HCT116 (cell line): ENCODE measurements at regions not wholly inside any gene's neighbourhood (a gene's known extent, or its start where the extent isn't known, plus 50 kb on each side); places are given as distances from the start of the nearest gene placed in this dataset.

Experiments used
- ATAC-seq: fragments of 200-7000 bp; cut with Tn5 transposase; 2 replicates; pipeline ENCODE4 v1.9.1; 2020; ENCODE audit warnings: mild to moderate bottlenecking, moderate library complexity
- BruUV-seq: library from RNA; stranded (reverse); fragments of 400-500 nt; replicated peaks from 2 replicates; lab custom pipeline; 2021; lab: Mats Ljungman, UMichigan
- CTCF ChIA-PET: fragments of 300-600 bp; sonication (Branson Sonifier 250); formaldehyde crosslinking; loops from one replicate; lab custom pipeline; 2021; ENCODE audit warnings: antibody characterized with exemption; lab: Charles Lee
- POLR2A ChIA-PET: fragments of 300-600, 350-600 bp; sonication (Branson Sonifier 250); formaldehyde crosslinking; loops from one replicate; lab custom pipeline; 2021; ENCODE audit warnings: antibody characterized with exemption; lab: Charles Lee
- RAD21 ChIA-PET, 2 experiments: fragments of 300-600 bp; sonication (Branson Sonifier 250); formaldehyde crosslinking; loops; one replicate each; lab custom pipeline; 2023; ENCODE audit warnings: low total read pairs in 2 of 2; ENCODE audit not compliant: uncharacterized antibody in 2 of 2, unreplicated experiment in 2 of 2, low non-redundant PET in 1 of 2; lab: Charles Lee
- DNase-seq: peaks from one replicate; pipeline ENCODE4 v3.0.0-alpha.2; 2010; ENCODE audit warnings: low read depth, low spot score
- H2AFZ ChIP-seq: fragments of 200-600 bp; shearing (Covaris generic), sonication (generic); 2 replicates; pipeline ENCODE4 v1.6.1; 2017; ENCODE audit warnings: low read depth, mixed run types, mixed read lengths, antibody characterized with exemption, low read length; ENCODE audit not compliant: poor library complexity, severe bottlenecking
- H3K27ac ChIP-seq: 2 replicates; pipeline ENCODE4 v1.5.1; 2012; ENCODE audit warnings: low read depth, low read length
- H3K27me3 ChIP-seq: fragments of 200-600 bp; sonication (generic); 2 replicates; pipeline ENCODE4 v1.6.1; 2016; ENCODE audit warnings: mixed run types, low read length, mixed read lengths; ENCODE audit not compliant: insufficient read depth
- H3K36me3 ChIP-seq, 2 experiments: fragments of 200-500 bp in 1 of 2; fragments of 200-600 bp in 1 of 2; sonication (Bioruptor generic) in 1 of 2; sonication (generic) in 1 of 2; 2 replicates each; pipeline versions ENCODE4 v1.5.1 to v1.6.1; 2014 to 2016; ENCODE audit warnings: low read length in 2 of 2, inconsistent platforms in 1 of 2, mixed read lengths in 1 of 2, mixed run types in 1 of 2; ENCODE audit not compliant: insufficient read depth in 2 of 2, control insufficient read depth in 1 of 2
- H3K4me1 ChIP-seq, 2 experiments: fragments of 200-600 bp in 1 of 2; sonication (generic) in 1 of 2; 2 replicates each; pipeline versions ENCODE4 v1.5.1 to v1.6.1; 2012 to 2017; ENCODE audit warnings: low read length in 2 of 2, inconsistent platforms in 1 of 2, mild to moderate bottlenecking in 1 of 2, mixed read lengths in 1 of 2, mixed run types in 1 of 2, moderate library complexity in 1 of 2; ENCODE audit not compliant: insufficient read depth in 2 of 2, control insufficient read depth in 1 of 2
- H3K4me2 ChIP-seq: fragments of 200-600 bp; sonication (generic); 2 replicates; pipeline ENCODE4 v1.6.1; 2017; ENCODE audit warnings: mixed run types, low read length, mixed read lengths
- H3K4me3 ChIP-seq, 2 experiments: fragments of 200-600 bp in 1 of 2; sonication (generic) in 1 of 2; replicated peaks in 1 of 2; 2 replicates each; pipeline ENCODE4 v1.5.1; 2011 to 2016; ENCODE audit warnings: low read length in 2 of 2, control low read depth in 1 of 2, low read depth in 1 of 2, mild to moderate bottlenecking in 1 of 2, mixed read lengths in 1 of 2, mixed run types in 1 of 2
- H3K79me2 ChIP-seq: fragments of 200-600 bp; sonication (generic); 2 replicates; pipeline ENCODE4 v1.6.1; 2017; ENCODE audit warnings: mild to moderate bottlenecking, mixed run types, low read length, moderate library complexity, mixed read lengths; ENCODE audit not compliant: insufficient read depth
- H3K9ac ChIP-seq: fragments of 200-600 bp; sonication (generic); 2 replicates; pipeline ENCODE4 v1.6.1; 2016; ENCODE audit warnings: low read length, mixed read lengths
- H3K9me2 ChIP-seq: fragments of 200-600 bp; sonication (generic), shearing (Covaris generic); 2 replicates; pipeline ENCODE4 v1.6.1; 2017; ENCODE audit warnings: mixed run types, mild to moderate bottlenecking, moderate library complexity; ENCODE audit not compliant: insufficient read depth
- H3K9me3 ChIP-seq, 2 experiments: fragments of 200-500 bp in 1 of 2; fragments of 200-600 bp in 1 of 2; sonication (Bioruptor generic) in 1 of 2; sonication (generic) in 1 of 2; 2 replicates each; pipeline ENCODE4 v1.6.1; 2014 to 2017; ENCODE audit warnings: low read length in 2 of 2, mixed read lengths in 2 of 2, inconsistent platforms in 1 of 2, low read depth in 1 of 2, mild to moderate bottlenecking in 1 of 2, mixed run types in 1 of 2, moderate library complexity in 1 of 2; ENCODE audit not compliant: control insufficient read depth in 1 of 2, insufficient read depth in 1 of 2
- H4K20me1 ChIP-seq: fragments of 200-600 bp; sonication (generic), shearing (Covaris generic); 2 replicates; pipeline ENCODE4 v1.6.1; 2017; ENCODE audit warnings: mixed run types, mild to moderate bottlenecking, moderate library complexity; ENCODE audit not compliant: insufficient read depth
- CBX3 ChIP-seq: IDR thresholded peaks from 2 replicates; pipeline ENCODE4 v1.6.1; 2012; ENCODE audit warnings: low read depth
- CEBPB ChIP-seq: IDR thresholded peaks from 2 replicates; pipeline ENCODE4 v1.6.1; 2012; ENCODE audit warnings: low read depth
- EGR1 ChIP-seq: IDR thresholded peaks from 2 replicates; pipeline ENCODE4 v1.6.1; 2012; ENCODE audit warnings: low read depth
- ELF1 ChIP-seq: IDR thresholded peaks from 2 replicates; pipeline ENCODE4 v1.6.1; 2012; ENCODE audit warnings: low read depth, borderline replicate concordance
- EZH2 ChIP-seq: fragments of 200-600 bp; sonication (generic); IDR thresholded peaks from 2 replicates; pipeline ENCODE4 v1.6.1; 2017; ENCODE audit warnings: antibody characterized with exemption, mixed run types
- FOSL1 ChIP-seq: IDR thresholded peaks from 2 replicates; pipeline ENCODE4 v1.6.1; 2012; ENCODE audit warnings: low read depth
- JUND ChIP-seq: IDR thresholded peaks from 2 replicates; pipeline ENCODE4 v1.6.1; 2012
- POLR2A ChIP-seq: IDR thresholded peaks from 2 replicates; pipeline ENCODE4 v1.7.0; 2011; ENCODE audit warnings: borderline replicate concordance; ENCODE audit not compliant: insufficient read depth, insufficient read length; ENCODE audit errors: extremely low read depth
- POLR2AphosphoS5 ChIP-seq: IDR thresholded peaks from 2 replicates; pipeline ENCODE4 v1.6.1; 2011; ENCODE audit warnings: mild to moderate bottlenecking, low read depth, low read length, moderate library complexity
- SIN3A ChIP-seq: IDR thresholded peaks from 2 replicates; pipeline ENCODE4 v1.6.1; 2012; ENCODE audit warnings: low read depth
- SP1 ChIP-seq: IDR thresholded peaks from 2 replicates; pipeline ENCODE4 v1.6.1; 2012; ENCODE audit warnings: low read depth
- SRF ChIP-seq: IDR thresholded peaks from 2 replicates; pipeline ENCODE4 v1.6.1; 2012; ENCODE audit warnings: low read depth
- TCF7L2 ChIP-seq: IDR thresholded peaks from 2 replicates; pipeline ENCODE4 v1.7.0; 2011; ENCODE audit warnings: borderline replicate concordance, inconsistent platforms; ENCODE audit not compliant: insufficient read depth, insufficient read length; ENCODE audit errors: extremely low read depth
- YY1 ChIP-seq: IDR thresholded peaks from 2 replicates; pipeline ENCODE4 v1.6.1; 2011; ENCODE audit warnings: low read length, low read depth, moderate library complexity, mild to moderate bottlenecking; ENCODE audit not compliant: insufficient replicate concordance; ENCODE audit errors: extremely low read depth
- ZFX ChIP-seq: fragments of 450-650 bp; IDR thresholded peaks from 2 replicates; pipeline ENCODE4 v1.6.1; 2017
- ZNF274 ChIP-seq: fragments of 200-500 bp; sonication (Bioruptor generic); IDR thresholded peaks from 2 replicates; pipeline ENCODE4 v1.6.1; 2014; ENCODE audit warnings: mild to moderate bottlenecking, low read depth, low read length, inconsistent platforms
- intact Hi-C: fragments of 100-400 bp; cut with micrococcal nuclease; formaldehyde crosslinking; loops from 2 replicates; pipeline ENCODE4 v1.10.0; 2022
- TF ChIP-seq, protein P1 (sequence below): IDR thresholded peaks from 2 replicates; pipeline ENCODE4 v1.6.1; 2012
- TF ChIP-seq, protein P2 (sequence below): IDR thresholded peaks from 2 replicates; pipeline ENCODE4 v1.6.1; 2012
- TF ChIP-seq, protein P3 (sequence below), 3 experiments: fragments of 200-600 bp in 1 of 3; sonication (generic) in 1 of 3; IDR thresholded peaks in 2 of 3; conservative IDR thresholded peaks in 1 of 3; 2 replicates each; pipeline ENCODE4 v1.5.1; 2012 to 2017; ENCODE audit warnings: low read depth in 2 of 3, low read length in 2 of 3, antibody characterized with exemption in 1 of 3, borderline replicate concordance in 1 of 3, control low read depth in 1 of 3, mild to moderate bottlenecking in 1 of 3, mixed read lengths in 1 of 3, mixed run types in 1 of 3, moderate library complexity in 1 of 3; ENCODE audit not compliant: insufficient read depth in 1 of 3

DNA sequence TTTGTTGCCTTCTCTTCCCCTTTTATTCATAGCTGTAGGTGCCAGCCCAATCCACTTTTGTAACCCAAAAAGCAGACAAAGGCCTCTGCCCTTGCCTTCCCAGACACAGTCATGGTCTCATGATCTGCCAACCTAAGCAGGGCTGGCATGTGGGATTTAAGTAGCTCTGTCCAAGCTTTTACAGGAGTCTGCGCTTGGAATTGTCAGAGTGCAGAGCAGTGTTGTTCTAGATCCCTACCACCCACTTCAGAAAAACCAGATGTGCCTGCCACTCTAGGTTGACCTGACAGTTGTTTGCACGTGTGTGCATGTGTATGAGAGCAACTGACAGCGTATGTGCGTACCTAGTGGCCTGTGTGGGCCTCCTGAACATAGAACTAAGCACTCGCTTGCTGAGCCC lies 87.8 kb upstream of the SPRY4 start:
- DNase-seq (no peak), ATAC-seq (no peak)
- H3K27ac ChIP-seq = no peak overlapping the region
- no peak for TF ChIP-seq POLR2AphosphoS5
- TF ChIP-seq ELF1 = no peak
- TF ChIP-seq, protein P1, sequence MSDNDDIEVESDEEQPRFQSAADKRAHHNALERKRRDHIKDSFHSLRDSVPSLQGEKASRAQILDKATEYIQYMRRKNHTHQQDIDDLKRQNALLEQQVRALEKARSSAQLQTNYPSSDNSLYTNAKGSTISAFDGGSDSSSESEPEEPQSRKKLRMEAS = no peak
- TF ChIP-seq ZNF274 = no peak
- no peak for TF ChIP-seq TCF7L2
- no peak for TF ChIP-seq FOSL1
- TF ChIP-seq JUND = no peak
- TF ChIP-seq, protein P2, sequence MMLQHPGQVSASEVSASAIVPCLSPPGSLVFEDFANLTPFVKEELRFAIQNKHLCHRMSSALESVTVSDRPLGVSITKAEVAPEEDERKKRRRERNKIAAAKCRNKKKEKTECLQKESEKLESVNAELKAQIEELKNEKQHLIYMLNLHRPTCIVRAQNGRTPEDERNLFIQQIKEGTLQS = no peak
- RAD21 ChIA-PET = no interaction called here
- intact Hi-C loops = no loop called here
- CTCF ChIA-PET = interaction anchor here (1.5 kb wide), 1 partner anchor 10 kb away, joined by 4 read pairs; no protein-coding TSS in a partner anchor
- H3K4me1 ChIP-seq = peaks cover 0 to 3% of the 10 kb centered on the region in 2 experiments; a peak in 1 of 4 replicates
- no peaks in the 10 kb centered on the region for H3K9me3 ChIP-seq
- no peaks in the 10 kb centered on the region for H4K20me1 ChIP-seq
- POLR2A ChIA-PET = no interaction called here
- no peaks in the 10 kb centered on the region for H3K9me2 ChIP-seq
- no TSS peak for BruUV-seq
- no peaks in the 10 kb centered on the region for H3K27me3 ChIP-seq
- no peaks in the 10 kb centered on the region for H3K79me2 ChIP-seq
- H3K4me3 ChIP-seq = no peak overlapping the region
- H2AFZ ChIP-seq = no peak overlapping the region
- no peaks in the 10 kb centered on the region for H3K36me3 ChIP-seq
- no peak overlapping the region for H3K4me2 ChIP-seq
- no peak overlapping the region for H3K9ac ChIP-seq

DNA sequence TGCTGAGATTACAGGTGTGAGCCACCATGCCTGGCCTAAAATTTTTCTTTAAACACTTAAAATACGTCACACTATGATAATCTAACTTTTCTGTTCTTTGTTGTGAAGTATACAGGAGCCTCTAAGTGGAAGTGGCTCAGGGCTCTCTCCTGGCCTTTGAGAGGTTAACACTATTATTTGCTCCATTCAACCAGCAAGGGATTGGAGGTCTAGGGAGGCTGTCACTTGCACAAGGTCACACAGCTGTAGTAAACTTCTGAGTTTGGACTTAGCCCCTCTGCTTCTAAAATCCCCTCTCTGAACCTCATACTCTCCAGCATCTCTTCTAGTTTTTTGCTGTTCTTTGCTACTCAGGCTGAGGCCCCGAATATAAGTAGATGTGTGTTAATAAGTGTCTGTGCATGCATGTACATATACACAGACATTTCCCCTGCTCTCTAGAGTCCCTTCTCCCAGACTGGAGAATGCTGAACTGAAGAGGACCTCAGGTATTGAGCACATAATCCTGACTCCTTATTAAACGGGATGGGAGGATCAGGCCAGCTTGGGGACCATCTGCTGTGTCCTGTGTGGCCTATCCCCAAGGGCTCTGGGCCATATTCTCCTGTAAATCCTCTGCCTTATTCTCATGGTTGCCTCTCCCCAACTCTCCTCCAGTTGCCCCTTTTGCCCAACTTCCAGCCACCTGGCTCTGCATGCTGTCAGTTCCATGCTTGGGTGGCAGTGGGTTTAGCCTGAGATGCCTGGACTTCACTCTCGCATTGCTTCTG lies 87.0 kb upstream of the SPRY4 start:
- Histone ChIP-seq H3K27ac (no peak overlapping the region), H4K20me1 (no peaks in the 10 kb centered on the region), H3K9ac (no peak overlapping the region), H2AFZ (no peak overlapping the region), H3K9me2 (no peaks in the 10 kb centered on the region), H3K27me3 (no peaks in the 10 kb centered on the region), H3K79me2 (no peaks in the 10 kb centered on the region), H3K4me3 (no peak overlapping the region), H3K4me1 (peaks cover 0 to 3% of the 10 kb centered on the region in 2 experiments; a peak in 1 of 4 replicates), H3K36me3 (no peaks in the 10 kb centered on the region), H3K4me2 (no peak overlapping the region), H3K9me3 (no peaks in the 10 kb centered on the region)
- ChIA-PET POLR2A (no interaction called here), RAD21 (no interaction called here), CTCF (interaction anchor here (1.4 kb wide), 1 partner anchor 11 kb away, joined by 3 read pairs; no protein-coding TSS in a partner anchor)
- BruUV-seq = no TSS peak
- TF ChIP-seq, protein P3, sequence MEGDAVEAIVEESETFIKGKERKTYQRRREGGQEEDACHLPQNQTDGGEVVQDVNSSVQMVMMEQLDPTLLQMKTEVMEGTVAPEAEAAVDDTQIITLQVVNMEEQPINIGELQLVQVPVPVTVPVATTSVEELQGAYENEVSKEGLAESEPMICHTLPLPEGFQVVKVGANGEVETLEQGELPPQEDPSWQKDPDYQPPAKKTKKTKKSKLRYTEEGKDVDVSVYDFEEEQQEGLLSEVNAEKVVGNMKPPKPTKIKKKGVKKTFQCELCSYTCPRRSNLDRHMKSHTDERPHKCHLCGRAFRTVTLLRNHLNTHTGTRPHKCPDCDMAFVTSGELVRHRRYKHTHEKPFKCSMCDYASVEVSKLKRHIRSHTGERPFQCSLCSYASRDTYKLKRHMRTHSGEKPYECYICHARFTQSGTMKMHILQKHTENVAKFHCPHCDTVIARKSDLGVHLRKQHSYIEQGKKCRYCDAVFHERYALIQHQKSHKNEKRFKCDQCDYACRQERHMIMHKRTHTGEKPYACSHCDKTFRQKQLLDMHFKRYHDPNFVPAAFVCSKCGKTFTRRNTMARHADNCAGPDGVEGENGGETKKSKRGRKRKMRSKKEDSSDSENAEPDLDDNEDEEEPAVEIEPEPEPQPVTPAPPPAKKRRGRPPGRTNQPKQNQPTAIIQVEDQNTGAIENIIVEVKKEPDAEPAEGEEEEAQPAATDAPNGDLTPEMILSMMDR (IDR thresholded peaks at IDR 0.05 in 2 of 3, conservative IDR thresholded peaks at IDR 0.05 in 1 of 3; ENCODE audit: borderline replicate concordance in 1 of 3, insufficient read depth in 1 of 3, low read depth in 2 of 3, low read length in 2 of 3) = no peak
- no peak for TF ChIP-seq JUND
- TF ChIP-seq TCF7L2 = no peak
- no peak for TF ChIP-seq SIN3A
- no peak for TF ChIP-seq EGR1
- TF ChIP-seq CEBPB = no peak
- no peak for TF ChIP-seq POLR2AphosphoS5
- TF ChIP-seq FOSL1 = no peak
- TF ChIP-seq CBX3 = no peak
- TF ChIP-seq, protein P1 = no peak
- no peak for TF ChIP-seq SRF
- TF ChIP-seq ZFX = no peak
- TF ChIP-seq POLR2A = no peak
- no peak for TF ChIP-seq YY1
- no peak for TF ChIP-seq ZNF274
- no peak for TF ChIP-seq EZH2
- no peak for TF ChIP-seq SP1
- intact Hi-C loops = no loop called here
- DNase-seq (no peak), ATAC-seq (no peak)
